ENCODE measurements at regions not wholly inside any gene's neighbourhood (a gene's known extent, or its start where the extent isn't known, plus 50 kb on each side); places are given as distances from the start of the nearest gene placed in this dataset.

DNA sequence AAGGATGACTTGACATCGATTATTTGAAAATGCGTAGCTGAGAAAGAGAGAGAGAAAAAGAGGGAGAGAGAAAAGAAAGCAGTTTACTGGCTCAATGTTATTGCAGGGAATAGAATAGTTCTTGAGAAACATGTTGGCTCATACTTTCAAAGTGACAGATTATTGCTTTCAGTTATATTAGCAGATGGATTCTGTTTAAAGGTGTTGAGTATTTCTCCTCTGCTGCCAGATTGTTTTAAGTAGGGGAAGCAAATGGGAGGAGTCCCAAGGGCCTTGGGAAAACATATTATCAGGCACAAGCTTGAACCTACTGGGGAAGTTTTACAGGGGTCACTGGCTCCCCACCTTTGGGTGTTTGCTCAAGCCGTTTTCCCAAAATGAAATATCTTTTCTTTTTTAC is 203.8 kb upstream of the SRRM4 start:
- TF ChIP-seq EZH2 (IDR thresholded peaks at IDR 0.05; ENCODE audit: borderline replicate concordance, insufficient read depth, low read length, poor library complexity, severe bottlenecking) = no peak
- TF ChIP-seq MXI1 (conservative IDR thresholded peaks at IDR 0.05; ENCODE audit: poor library complexity, severe bottlenecking) = no peak
- TF ChIP-seq, protein P1, sequence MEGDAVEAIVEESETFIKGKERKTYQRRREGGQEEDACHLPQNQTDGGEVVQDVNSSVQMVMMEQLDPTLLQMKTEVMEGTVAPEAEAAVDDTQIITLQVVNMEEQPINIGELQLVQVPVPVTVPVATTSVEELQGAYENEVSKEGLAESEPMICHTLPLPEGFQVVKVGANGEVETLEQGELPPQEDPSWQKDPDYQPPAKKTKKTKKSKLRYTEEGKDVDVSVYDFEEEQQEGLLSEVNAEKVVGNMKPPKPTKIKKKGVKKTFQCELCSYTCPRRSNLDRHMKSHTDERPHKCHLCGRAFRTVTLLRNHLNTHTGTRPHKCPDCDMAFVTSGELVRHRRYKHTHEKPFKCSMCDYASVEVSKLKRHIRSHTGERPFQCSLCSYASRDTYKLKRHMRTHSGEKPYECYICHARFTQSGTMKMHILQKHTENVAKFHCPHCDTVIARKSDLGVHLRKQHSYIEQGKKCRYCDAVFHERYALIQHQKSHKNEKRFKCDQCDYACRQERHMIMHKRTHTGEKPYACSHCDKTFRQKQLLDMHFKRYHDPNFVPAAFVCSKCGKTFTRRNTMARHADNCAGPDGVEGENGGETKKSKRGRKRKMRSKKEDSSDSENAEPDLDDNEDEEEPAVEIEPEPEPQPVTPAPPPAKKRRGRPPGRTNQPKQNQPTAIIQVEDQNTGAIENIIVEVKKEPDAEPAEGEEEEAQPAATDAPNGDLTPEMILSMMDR (IDR thresholded peaks at IDR 0.05; ENCODE audit: poor library complexity, severe bottlenecking) = no peak
